B cell (primary cell): ENCODE measurements at regions not wholly inside any gene's neighbourhood (a gene's known extent, or its start where the extent isn't known, plus 50 kb on each side); places are given as distances from the start of the nearest gene placed in this dataset.

Experiments
- ATAC-seq: fragments of 200-7000 bp; cut with Tn5 transposase; one replicate; pipeline ENCODE4 v1.10.0; 2021; ENCODE audit warnings: low read depth, mild to moderate bottlenecking, moderate number of reproducible peaks, moderate library complexity
- CTCF ChIA-PET: fragments of 350-600 bp; sonication (Branson Sonifier 250); formaldehyde crosslinking; loops from one replicate; lab custom pipeline; 2021; ENCODE audit warnings: antibody characterized with exemption, inconsistent platforms; lab: Charles Lee
- POLR2A ChIA-PET: fragments of 350-600 bp; sonication (Branson Sonifier 250); formaldehyde crosslinking; loops from one replicate; lab custom pipeline; 2021; ENCODE audit warnings: antibody characterized with exemption; lab: Charles Lee
- DNase-seq: peaks from one replicate; pipeline ENCODE4 v3.0.0; 2013
- H2AFZ ChIP-seq: 2 replicates; pipeline ENCODE4 v1.6.1; 2012; ENCODE audit warnings: mild to moderate bottlenecking, low read depth, low read length; ENCODE audit not compliant: insufficient read depth, poor library complexity, severe bottlenecking
- H3K27ac ChIP-seq, 2 donors: 1 replicate in 1 of 2; 2 replicates in 1 of 2; pipeline ENCODE4 v1.5.1; 2012 to 2013; ENCODE audit warnings: low read length in 2 of 2, mild to moderate bottlenecking in 2 of 2, moderate library complexity in 1 of 2
- H3K27me3 ChIP-seq, 4 experiments: fragments of 200-600 bp in 1 of 4; sonication (generic) in 1 of 4; replicated peaks in 1 of 4; 1 replicate in 2 of 4; 2 replicates in 2 of 4; pipeline versions ENCODE4 v1.6.1 to v1.7.0; 2013 to 2016; ENCODE audit warnings: low read length in 3 of 4, mild to moderate bottlenecking in 2 of 4, mixed read lengths in 1 of 4, moderate library complexity in 1 of 4; ENCODE audit not compliant: insufficient read depth in 4 of 4, control insufficient read depth in 3 of 4; ENCODE audit errors: control extremely low read depth in 1 of 4
- H3K36me3 ChIP-seq, 2 experiments: replicated peaks in 1 of 2; 1 replicate in 1 of 2; 2 replicates in 1 of 2; pipeline versions ENCODE4 v1.6.1 to v1.7.1; 2013; ENCODE audit warnings: low read length in 1 of 2; ENCODE audit not compliant: insufficient read depth in 2 of 2, control insufficient read depth in 1 of 2; ENCODE audit errors: control extremely low read depth in 1 of 2, extremely low read depth in 1 of 2
- H3K4me1 ChIP-seq, 2 donors: fragments of 200-600 bp in 1 of 2; sonication (generic) in 1 of 2; 1 replicate in 1 of 2; 2 replicates in 1 of 2; pipeline versions ENCODE4 v1.5.1 to v1.6.1; 2013 to 2017; ENCODE audit warnings: low read length in 2 of 2; ENCODE audit not compliant: control insufficient read depth in 2 of 2, insufficient read depth in 2 of 2
- H3K4me2 ChIP-seq: replicated peaks from 2 replicates; pipeline ENCODE3; 2012; ENCODE audit warnings: mild to moderate bottlenecking, low read depth, low read length; ENCODE audit not compliant: poor library complexity, severe bottlenecking
- H3K4me3 ChIP-seq, 5 experiments: fragments of 200-600 bp in 1 of 5; sonication (generic) in 1 of 5; 1 replicate in 3 of 5; 2 replicates in 2 of 5; pipeline versions ENCODE4 v1.5.1 to v1.7.0; 2011 to 2016; ENCODE audit warnings: low read length in 4 of 5, mild to moderate bottlenecking in 4 of 5, low read depth in 2 of 5, control low read depth in 1 of 5, moderate library complexity in 1 of 5; ENCODE audit not compliant: insufficient read depth in 1 of 5; ENCODE audit errors: control extremely low read depth in 1 of 5, extremely low read depth in 1 of 5
- H3K79me2 ChIP-seq: fragments of 200-600 bp; sonication (generic); one replicate; pipeline ENCODE4 v1.6.0; 2016; ENCODE audit warnings: low read length; ENCODE audit not compliant: control insufficient read depth, insufficient read depth
- H3K9ac ChIP-seq: fragments of 200-600 bp; sonication (generic); 2 replicates; pipeline ENCODE4 v1.6.1; 2017; ENCODE audit warnings: mild to moderate bottlenecking, low read length, moderate library complexity
- H3K9me3 ChIP-seq, 3 donors: one replicate each; pipeline versions ENCODE4 v1.6.1 to v1.7.1; 2013; ENCODE audit warnings: low read length in 2 of 3; ENCODE audit not compliant: control insufficient read depth in 2 of 3, insufficient read depth in 1 of 3; ENCODE audit errors: control extremely low read depth in 1 of 3
- H4K20me1 ChIP-seq: 2 replicates; pipeline ENCODE4 v1.6.0; 2012; ENCODE audit warnings: mild to moderate bottlenecking, low read length; ENCODE audit not compliant: insufficient read depth, control insufficient read depth, poor library complexity, severe bottlenecking
- H3K27ac Mint-ChIP-seq: one replicate; pipeline ENCODE4 v1.8.0; 2021; ENCODE audit warnings: mixed read lengths
- H3K27me3 Mint-ChIP-seq: one replicate; pipeline ENCODE4 v1.8.0; 2021; ENCODE audit warnings: mixed read lengths
- H3K4me1 Mint-ChIP-seq: one replicate; pipeline ENCODE4 v1.8.0; 2021; ENCODE audit warnings: mixed read lengths
- H3K4me3 Mint-ChIP-seq: one replicate; pipeline ENCODE4 v1.8.0; 2021; ENCODE audit warnings: mixed read lengths
- H3K9me3 Mint-ChIP-seq: one replicate; pipeline ENCODE4 v1.8.0; 2022; ENCODE audit warnings: mixed read lengths; ENCODE audit not compliant: insufficient read depth
- EZH2 ChIP-seq: IDR thresholded peaks from 2 replicates; pipeline ENCODE4 v1.6.1; 2012; ENCODE audit warnings: borderline replicate concordance, low read depth, mild to moderate bottlenecking, moderate library complexity, low read length; ENCODE audit not compliant: insufficient read depth, poor library complexity, severe bottlenecking
- WGBS: methylation state at CpG from one replicate; pipeline ENCODE4 v1.1.5; 2013; ENCODE audit warnings: missing lambda C conversion rate; ENCODE audit not compliant: insufficient coverage; 5-methylcytosine and 5-hydroxymethylcytosine counted together
- intact Hi-C: fragments of 100-400 bp; cut with micrococcal nuclease; formaldehyde crosslinking; loops from one replicate; pipeline ENCODE4 v1.10.0; 2022
- TF ChIP-seq, protein P1 (sequence below): fragments of 200-600 bp; IDR thresholded peaks from one replicate; pipeline ENCODE4 v1.8.0; 2022; ENCODE audit warnings: antibody characterized with exemption, mild to moderate bottlenecking

DNA sequence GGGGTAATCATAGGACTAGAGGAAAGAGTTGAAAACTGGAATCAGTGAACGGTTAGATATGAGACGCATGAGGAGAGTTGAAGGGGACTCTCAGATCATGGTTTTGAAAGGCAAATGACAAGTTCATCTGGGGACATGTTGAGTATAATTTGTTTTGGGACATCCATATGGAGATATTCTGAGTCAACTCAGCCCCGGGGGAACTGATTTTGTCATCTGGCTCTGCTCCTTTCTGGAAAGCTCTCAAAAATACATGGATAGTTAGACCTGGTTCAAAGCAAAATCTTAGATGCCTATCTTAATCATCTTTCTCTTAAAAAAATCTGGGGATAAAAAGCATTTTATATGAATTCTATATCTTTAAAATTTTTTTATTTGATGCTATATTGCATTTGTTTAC is 161.2 kb downstream of the SNX18 start:
- Histone ChIP-seq H3K27me3 (no peaks in the 10 kb centered on the region), H3K27ac (no peak overlapping the region), H3K36me3 (no peaks in the 10 kb centered on the region), H3K9ac (no peak overlapping the region), H3K79me2 (no peaks in the 10 kb centered on the region), H2AFZ (no peak overlapping the region), H4K20me1 (no peaks in the 10 kb centered on the region), H3K4me1 (peaks cover 22 to 29% of the 10 kb centered on the region in 2 donors), H3K4me2 (no peak overlapping the region), H3K9me3 (no peaks in the 10 kb centered on the region), H3K4me3 (no peak overlapping the region)
- peaks cover 29% of the 10 kb centered on the region for H3K4me1 Mint-ChIP-seq
- POLR2A ChIA-PET: no interaction called here
- no peak for TF ChIP-seq EZH2
- TF ChIP-seq, protein P1, sequence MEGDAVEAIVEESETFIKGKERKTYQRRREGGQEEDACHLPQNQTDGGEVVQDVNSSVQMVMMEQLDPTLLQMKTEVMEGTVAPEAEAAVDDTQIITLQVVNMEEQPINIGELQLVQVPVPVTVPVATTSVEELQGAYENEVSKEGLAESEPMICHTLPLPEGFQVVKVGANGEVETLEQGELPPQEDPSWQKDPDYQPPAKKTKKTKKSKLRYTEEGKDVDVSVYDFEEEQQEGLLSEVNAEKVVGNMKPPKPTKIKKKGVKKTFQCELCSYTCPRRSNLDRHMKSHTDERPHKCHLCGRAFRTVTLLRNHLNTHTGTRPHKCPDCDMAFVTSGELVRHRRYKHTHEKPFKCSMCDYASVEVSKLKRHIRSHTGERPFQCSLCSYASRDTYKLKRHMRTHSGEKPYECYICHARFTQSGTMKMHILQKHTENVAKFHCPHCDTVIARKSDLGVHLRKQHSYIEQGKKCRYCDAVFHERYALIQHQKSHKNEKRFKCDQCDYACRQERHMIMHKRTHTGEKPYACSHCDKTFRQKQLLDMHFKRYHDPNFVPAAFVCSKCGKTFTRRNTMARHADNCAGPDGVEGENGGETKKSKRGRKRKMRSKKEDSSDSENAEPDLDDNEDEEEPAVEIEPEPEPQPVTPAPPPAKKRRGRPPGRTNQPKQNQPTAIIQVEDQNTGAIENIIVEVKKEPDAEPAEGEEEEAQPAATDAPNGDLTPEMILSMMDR: no peak
- intact Hi-C loops: no loop called here
- WGBS: 96% methylated on average over 3 of the region's 3 CpGs
- H3K27me3 Mint-ChIP-seq: no peaks in the 10 kb centered on the region
- CTCF ChIA-PET: interaction anchor here (1.6 kb wide), 1 partner anchor 161 kb away, joined by 3 read pairs; the partner anchor contains the start of gene SNX18
- DNase-seq (no peak), ATAC-seq (no peak)
- no peak overlapping the region for H3K4me3 Mint-ChIP-seq
- H3K9me3 Mint-ChIP-seq: peaks cover 4% of the 10 kb centered on the region
- H3K27ac Mint-ChIP-seq: no peak overlapping the region

DNA sequence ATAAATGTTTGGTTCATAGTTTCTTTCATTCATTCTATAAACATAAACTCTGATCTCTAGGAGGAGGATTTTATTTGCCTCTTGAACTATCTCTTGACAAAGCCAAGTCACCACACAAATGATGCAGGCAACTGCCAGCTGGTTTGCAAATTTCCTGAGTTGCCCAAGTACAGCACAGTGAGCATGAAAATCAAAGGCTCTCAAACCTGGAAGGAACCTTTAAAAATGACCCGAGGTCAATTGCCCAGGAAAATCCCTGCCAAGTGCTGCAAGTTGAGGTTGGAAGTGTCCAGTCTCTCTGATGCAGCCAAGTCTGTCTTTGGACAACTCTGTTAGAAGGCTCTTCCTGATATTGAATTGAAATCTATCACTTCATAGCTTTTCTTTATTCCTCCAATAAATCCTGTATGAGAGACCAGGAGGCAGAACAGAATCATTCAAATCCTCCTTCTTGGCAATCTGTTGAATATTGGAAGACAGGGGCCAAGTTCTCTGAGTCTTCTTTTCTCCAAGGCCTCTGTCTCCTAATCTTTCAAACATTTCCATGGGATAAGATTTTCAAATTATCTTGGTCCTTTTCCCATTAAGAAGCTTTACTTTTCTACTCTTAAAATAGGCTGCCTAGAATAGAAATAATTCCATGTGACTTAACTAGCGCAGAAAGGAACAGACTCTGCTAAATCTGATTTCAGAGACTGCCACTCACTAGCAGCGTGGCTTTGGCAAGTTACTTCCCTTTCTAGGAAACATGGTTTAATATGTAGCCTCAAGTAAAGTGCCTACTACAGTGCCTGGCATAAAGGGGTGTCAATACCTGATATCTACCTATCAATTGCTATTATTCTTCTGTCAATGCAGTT is 159.2 kb downstream of the SNX18 start:
- DNase-seq (no peak), ATAC-seq (no peak)
- H3K4me1 Mint-ChIP-seq: peaks cover 49% of the 10 kb centered on the region
- CTCF ChIA-PET: no interaction called here
- no peaks in the 10 kb centered on the region for H3K79me2 ChIP-seq
- peak overlapping the region; percentile 41 for H3K27ac Mint-ChIP-seq
- H3K4me3 ChIP-seq: no peak overlapping the region
- H4K20me1 ChIP-seq: no peaks in the 10 kb centered on the region
- POLR2A ChIA-PET: no interaction called here
- H3K9me3 Mint-ChIP-seq: peaks cover 4% of the 10 kb centered on the region
- no peak overlapping the region for H3K4me2 ChIP-seq
- H3K4me3 Mint-ChIP-seq: no peak overlapping the region
- WGBS: 88% methylated on average over 2 of the region's 3 CpGs
- H3K27ac ChIP-seq: no peak overlapping the region
- intact Hi-C loops: no loop called here
- H3K9me3 ChIP-seq: peaks cover 3 to 14% (median 5%) of the 10 kb centered on the region in 3 donors
- H3K9ac ChIP-seq: no peak overlapping the region
- no peaks in the 10 kb centered on the region for H3K27me3 Mint-ChIP-seq
- TF ChIP-seq, protein P1: no peak
- TF ChIP-seq EZH2: no peak
- H3K36me3 ChIP-seq: no peaks in the 10 kb centered on the region
- no peak overlapping the region for H2AFZ ChIP-seq
- peaks cover 43 to 49% of the 10 kb centered on the region in 2 donors for H3K4me1 ChIP-seq
- H3K27me3 ChIP-seq: no peaks in the 10 kb centered on the region
